ENCODE measurements at regions not wholly inside any gene's neighbourhood (a gene's known extent, or its start where the extent isn't known, plus 50 kb on each side); places are given as distances from the start of the nearest gene placed in this dataset.

GRCh38 chr1:191176131-191176530 lies 698.5 kb upstream of the BRINP3 start:
- TF ChIP-seq, protein P1, sequence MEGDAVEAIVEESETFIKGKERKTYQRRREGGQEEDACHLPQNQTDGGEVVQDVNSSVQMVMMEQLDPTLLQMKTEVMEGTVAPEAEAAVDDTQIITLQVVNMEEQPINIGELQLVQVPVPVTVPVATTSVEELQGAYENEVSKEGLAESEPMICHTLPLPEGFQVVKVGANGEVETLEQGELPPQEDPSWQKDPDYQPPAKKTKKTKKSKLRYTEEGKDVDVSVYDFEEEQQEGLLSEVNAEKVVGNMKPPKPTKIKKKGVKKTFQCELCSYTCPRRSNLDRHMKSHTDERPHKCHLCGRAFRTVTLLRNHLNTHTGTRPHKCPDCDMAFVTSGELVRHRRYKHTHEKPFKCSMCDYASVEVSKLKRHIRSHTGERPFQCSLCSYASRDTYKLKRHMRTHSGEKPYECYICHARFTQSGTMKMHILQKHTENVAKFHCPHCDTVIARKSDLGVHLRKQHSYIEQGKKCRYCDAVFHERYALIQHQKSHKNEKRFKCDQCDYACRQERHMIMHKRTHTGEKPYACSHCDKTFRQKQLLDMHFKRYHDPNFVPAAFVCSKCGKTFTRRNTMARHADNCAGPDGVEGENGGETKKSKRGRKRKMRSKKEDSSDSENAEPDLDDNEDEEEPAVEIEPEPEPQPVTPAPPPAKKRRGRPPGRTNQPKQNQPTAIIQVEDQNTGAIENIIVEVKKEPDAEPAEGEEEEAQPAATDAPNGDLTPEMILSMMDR (IDR thresholded peaks at IDR 0.05; ENCODE audit: low read depth, low read length, poor library complexity, severe bottlenecking), result no peak
- TF ChIP-seq EZH2phosphoT487 (IDR thresholded peaks at IDR 0.05; ENCODE audit: borderline replicate concordance, low read length), result no peak
